PC-9 (cell line): ENCODE measurements at regions not wholly inside any gene's neighbourhood (a gene's known extent, or its start where the extent isn't known, plus 50 kb on each side); places are given as distances from the start of the nearest gene placed in this dataset.

Source experiments
- EZH2 ChIP-seq: fragments of 200-600 bp; sonication (generic); IDR thresholded peaks from 2 replicates; pipeline ENCODE4 v1.8.0; 2017; ENCODE audit warnings: antibody characterized with exemption, low read depth
- TF ChIP-seq, protein P1 (sequence below): fragments of 200-600 bp; sonication (generic); conservative IDR thresholded peaks from 2 replicates; pipeline ENCODE4 v1.6.1; 2017; ENCODE audit warnings: mixed run types, antibody characterized with exemption, mild to moderate bottlenecking, moderate library complexity

GRCh38 chr2:81942876-81943275 lies 1638.3 kb upstream of the LRRTM1 start:
- TF ChIP-seq, protein P1, sequence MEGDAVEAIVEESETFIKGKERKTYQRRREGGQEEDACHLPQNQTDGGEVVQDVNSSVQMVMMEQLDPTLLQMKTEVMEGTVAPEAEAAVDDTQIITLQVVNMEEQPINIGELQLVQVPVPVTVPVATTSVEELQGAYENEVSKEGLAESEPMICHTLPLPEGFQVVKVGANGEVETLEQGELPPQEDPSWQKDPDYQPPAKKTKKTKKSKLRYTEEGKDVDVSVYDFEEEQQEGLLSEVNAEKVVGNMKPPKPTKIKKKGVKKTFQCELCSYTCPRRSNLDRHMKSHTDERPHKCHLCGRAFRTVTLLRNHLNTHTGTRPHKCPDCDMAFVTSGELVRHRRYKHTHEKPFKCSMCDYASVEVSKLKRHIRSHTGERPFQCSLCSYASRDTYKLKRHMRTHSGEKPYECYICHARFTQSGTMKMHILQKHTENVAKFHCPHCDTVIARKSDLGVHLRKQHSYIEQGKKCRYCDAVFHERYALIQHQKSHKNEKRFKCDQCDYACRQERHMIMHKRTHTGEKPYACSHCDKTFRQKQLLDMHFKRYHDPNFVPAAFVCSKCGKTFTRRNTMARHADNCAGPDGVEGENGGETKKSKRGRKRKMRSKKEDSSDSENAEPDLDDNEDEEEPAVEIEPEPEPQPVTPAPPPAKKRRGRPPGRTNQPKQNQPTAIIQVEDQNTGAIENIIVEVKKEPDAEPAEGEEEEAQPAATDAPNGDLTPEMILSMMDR = no peak
- no peak for TF ChIP-seq EZH2
